B cell (primary cell): ENCODE measurements at regions not wholly inside any gene's neighbourhood (a gene's known extent, or its start where the extent isn't known, plus 50 kb on each side); places are given as distances from the start of the nearest gene placed in this dataset.

ENCODE experiments used
- ATAC-seq: fragments of 200-7000 bp; cut with Tn5 transposase; one replicate; pipeline ENCODE4 v1.10.0; 2021; ENCODE audit warnings: low read depth, mild to moderate bottlenecking, moderate number of reproducible peaks, moderate library complexity
- CTCF ChIA-PET: fragments of 350-600 bp; sonication (Branson Sonifier 250); formaldehyde crosslinking; loops from one replicate; lab custom pipeline; 2021; ENCODE audit warnings: antibody characterized with exemption, inconsistent platforms; lab: Charles Lee
- POLR2A ChIA-PET: fragments of 350-600 bp; sonication (Branson Sonifier 250); formaldehyde crosslinking; loops from one replicate; lab custom pipeline; 2021; ENCODE audit warnings: antibody characterized with exemption; lab: Charles Lee
- DNase-seq: peaks from one replicate; pipeline ENCODE4 v3.0.0; 2013
- H2AFZ ChIP-seq: 2 replicates; pipeline ENCODE4 v1.6.1; 2012; ENCODE audit warnings: mild to moderate bottlenecking, low read depth, low read length; ENCODE audit not compliant: insufficient read depth, poor library complexity, severe bottlenecking
- H3K27ac ChIP-seq, 2 donors: 1 replicate in 1 of 2; 2 replicates in 1 of 2; pipeline ENCODE4 v1.5.1; 2012 to 2013; ENCODE audit warnings: low read length in 2 of 2, mild to moderate bottlenecking in 2 of 2, moderate library complexity in 1 of 2
- H3K27me3 ChIP-seq, 4 experiments: fragments of 200-600 bp in 1 of 4; sonication (generic) in 1 of 4; replicated peaks in 1 of 4; 1 replicate in 2 of 4; 2 replicates in 2 of 4; pipeline versions ENCODE4 v1.6.1 to v1.7.0; 2013 to 2016; ENCODE audit warnings: low read length in 3 of 4, mild to moderate bottlenecking in 2 of 4, mixed read lengths in 1 of 4, moderate library complexity in 1 of 4; ENCODE audit not compliant: insufficient read depth in 4 of 4, control insufficient read depth in 3 of 4; ENCODE audit errors: control extremely low read depth in 1 of 4
- H3K36me3 ChIP-seq, 2 experiments: replicated peaks in 1 of 2; 1 replicate in 1 of 2; 2 replicates in 1 of 2; pipeline versions ENCODE4 v1.6.1 to v1.7.1; 2013; ENCODE audit warnings: low read length in 1 of 2; ENCODE audit not compliant: insufficient read depth in 2 of 2, control insufficient read depth in 1 of 2; ENCODE audit errors: control extremely low read depth in 1 of 2, extremely low read depth in 1 of 2
- H3K4me1 ChIP-seq, 2 donors: fragments of 200-600 bp in 1 of 2; sonication (generic) in 1 of 2; 1 replicate in 1 of 2; 2 replicates in 1 of 2; pipeline versions ENCODE4 v1.5.1 to v1.6.1; 2013 to 2017; ENCODE audit warnings: low read length in 2 of 2; ENCODE audit not compliant: control insufficient read depth in 2 of 2, insufficient read depth in 2 of 2
- H3K4me2 ChIP-seq: replicated peaks from 2 replicates; pipeline ENCODE3; 2012; ENCODE audit warnings: mild to moderate bottlenecking, low read depth, low read length; ENCODE audit not compliant: poor library complexity, severe bottlenecking
- H3K4me3 ChIP-seq, 5 experiments: fragments of 200-600 bp in 1 of 5; sonication (generic) in 1 of 5; 1 replicate in 3 of 5; 2 replicates in 2 of 5; pipeline versions ENCODE4 v1.5.1 to v1.7.0; 2011 to 2016; ENCODE audit warnings: low read length in 4 of 5, mild to moderate bottlenecking in 4 of 5, low read depth in 2 of 5, control low read depth in 1 of 5, moderate library complexity in 1 of 5; ENCODE audit not compliant: insufficient read depth in 1 of 5; ENCODE audit errors: control extremely low read depth in 1 of 5, extremely low read depth in 1 of 5
- H3K79me2 ChIP-seq: fragments of 200-600 bp; sonication (generic); one replicate; pipeline ENCODE4 v1.6.0; 2016; ENCODE audit warnings: low read length; ENCODE audit not compliant: control insufficient read depth, insufficient read depth
- H3K9ac ChIP-seq: fragments of 200-600 bp; sonication (generic); 2 replicates; pipeline ENCODE4 v1.6.1; 2017; ENCODE audit warnings: mild to moderate bottlenecking, low read length, moderate library complexity
- H3K9me3 ChIP-seq, 3 donors: one replicate each; pipeline versions ENCODE4 v1.6.1 to v1.7.1; 2013; ENCODE audit warnings: low read length in 2 of 3; ENCODE audit not compliant: control insufficient read depth in 2 of 3, insufficient read depth in 1 of 3; ENCODE audit errors: control extremely low read depth in 1 of 3
- H4K20me1 ChIP-seq: 2 replicates; pipeline ENCODE4 v1.6.0; 2012; ENCODE audit warnings: mild to moderate bottlenecking, low read length; ENCODE audit not compliant: insufficient read depth, control insufficient read depth, poor library complexity, severe bottlenecking
- H3K27ac Mint-ChIP-seq: one replicate; pipeline ENCODE4 v1.8.0; 2021; ENCODE audit warnings: mixed read lengths
- H3K27me3 Mint-ChIP-seq: one replicate; pipeline ENCODE4 v1.8.0; 2021; ENCODE audit warnings: mixed read lengths
- H3K4me1 Mint-ChIP-seq: one replicate; pipeline ENCODE4 v1.8.0; 2021; ENCODE audit warnings: mixed read lengths
- H3K4me3 Mint-ChIP-seq: one replicate; pipeline ENCODE4 v1.8.0; 2021; ENCODE audit warnings: mixed read lengths
- H3K9me3 Mint-ChIP-seq: one replicate; pipeline ENCODE4 v1.8.0; 2022; ENCODE audit warnings: mixed read lengths; ENCODE audit not compliant: insufficient read depth
- EZH2 ChIP-seq: IDR thresholded peaks from 2 replicates; pipeline ENCODE4 v1.6.1; 2012; ENCODE audit warnings: borderline replicate concordance, low read depth, mild to moderate bottlenecking, moderate library complexity, low read length; ENCODE audit not compliant: insufficient read depth, poor library complexity, severe bottlenecking
- WGBS: methylation state at CpG from one replicate; pipeline ENCODE4 v1.1.5; 2013; ENCODE audit warnings: missing lambda C conversion rate; ENCODE audit not compliant: insufficient coverage; 5-methylcytosine and 5-hydroxymethylcytosine counted together
- intact Hi-C: fragments of 100-400 bp; cut with micrococcal nuclease; formaldehyde crosslinking; loops from one replicate; pipeline ENCODE4 v1.10.0; 2022
- TF ChIP-seq, protein P1 (sequence below): fragments of 200-600 bp; IDR thresholded peaks from one replicate; pipeline ENCODE4 v1.8.0; 2022; ENCODE audit warnings: antibody characterized with exemption, mild to moderate bottlenecking

DNA sequence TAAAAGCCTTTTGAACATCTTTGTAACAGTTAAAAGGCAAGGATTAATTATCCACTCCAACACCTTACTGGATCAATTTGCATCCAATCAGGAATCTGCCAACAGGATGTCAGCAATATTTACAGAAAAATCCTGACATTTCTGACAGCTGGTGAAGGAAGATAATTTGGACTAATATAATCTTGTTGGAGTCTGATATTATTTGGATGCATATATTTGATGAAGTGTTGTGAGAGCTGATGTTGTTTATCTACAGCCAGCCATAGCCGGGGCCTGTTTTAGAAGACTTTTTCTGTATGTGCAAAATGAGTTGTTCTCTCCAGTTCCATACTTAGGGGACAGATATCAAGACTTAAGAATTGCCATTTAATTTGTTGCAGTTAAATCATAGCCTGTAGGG, 91.1 kb downstream of the GPR37 start:
- H3K27ac ChIP-seq = no peak overlapping the region
- WGBS = 92% methylated on average over 1 of the region's 1 CpG
- H3K4me1 ChIP-seq = no peaks in the 10 kb centered on the region
- H3K36me3 ChIP-seq = no peaks in the 10 kb centered on the region
- no peak overlapping the region for H3K4me3 ChIP-seq
- H3K9me3 ChIP-seq = no peaks in the 10 kb centered on the region
- Mint-ChIP-seq H3K27me3 (no peaks in the 10 kb centered on the region), H3K4me3 (no peak overlapping the region), H3K9me3 (no peaks in the 10 kb centered on the region), H3K4me1 (no peaks in the 10 kb centered on the region), H3K27ac (no peak overlapping the region)
- intact Hi-C loops = no loop called here
- no peak overlapping the region for H3K4me2 ChIP-seq
- no peaks in the 10 kb centered on the region for H4K20me1 ChIP-seq
- H3K79me2 ChIP-seq = no peaks in the 10 kb centered on the region
- no peak for ATAC-seq
- no peaks in the 10 kb centered on the region for H3K27me3 ChIP-seq
- DNase-seq = no peak
- CTCF ChIA-PET = no interaction called here
- no peak overlapping the region for H2AFZ ChIP-seq
- TF ChIP-seq, protein P1, sequence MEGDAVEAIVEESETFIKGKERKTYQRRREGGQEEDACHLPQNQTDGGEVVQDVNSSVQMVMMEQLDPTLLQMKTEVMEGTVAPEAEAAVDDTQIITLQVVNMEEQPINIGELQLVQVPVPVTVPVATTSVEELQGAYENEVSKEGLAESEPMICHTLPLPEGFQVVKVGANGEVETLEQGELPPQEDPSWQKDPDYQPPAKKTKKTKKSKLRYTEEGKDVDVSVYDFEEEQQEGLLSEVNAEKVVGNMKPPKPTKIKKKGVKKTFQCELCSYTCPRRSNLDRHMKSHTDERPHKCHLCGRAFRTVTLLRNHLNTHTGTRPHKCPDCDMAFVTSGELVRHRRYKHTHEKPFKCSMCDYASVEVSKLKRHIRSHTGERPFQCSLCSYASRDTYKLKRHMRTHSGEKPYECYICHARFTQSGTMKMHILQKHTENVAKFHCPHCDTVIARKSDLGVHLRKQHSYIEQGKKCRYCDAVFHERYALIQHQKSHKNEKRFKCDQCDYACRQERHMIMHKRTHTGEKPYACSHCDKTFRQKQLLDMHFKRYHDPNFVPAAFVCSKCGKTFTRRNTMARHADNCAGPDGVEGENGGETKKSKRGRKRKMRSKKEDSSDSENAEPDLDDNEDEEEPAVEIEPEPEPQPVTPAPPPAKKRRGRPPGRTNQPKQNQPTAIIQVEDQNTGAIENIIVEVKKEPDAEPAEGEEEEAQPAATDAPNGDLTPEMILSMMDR = no peak
- no peak for TF ChIP-seq EZH2
- no peak overlapping the region for H3K9ac ChIP-seq
- POLR2A ChIA-PET = no interaction called here

DNA sequence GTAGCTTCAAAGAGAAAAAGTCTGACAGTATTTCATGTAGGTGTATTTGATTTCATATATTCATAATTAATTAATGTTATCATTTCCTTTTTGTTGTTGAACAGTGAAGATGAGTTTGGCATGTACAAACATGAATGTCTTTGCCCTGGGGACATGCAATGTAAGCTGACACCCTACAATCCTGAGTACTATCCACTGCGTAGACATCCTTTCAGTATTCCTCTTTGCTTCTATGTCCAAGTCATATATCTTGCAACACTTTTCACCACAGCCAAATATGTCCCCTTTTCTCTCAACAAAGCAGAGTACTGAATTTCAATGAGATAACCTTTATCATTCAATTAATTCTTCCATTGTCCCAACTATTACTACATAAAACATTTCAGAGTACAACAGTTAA, 93.6 kb downstream of the GPR37 start:
- Histone ChIP-seq H3K9ac (no peak overlapping the region), H3K4me3 (no peak overlapping the region), H2AFZ (no peak overlapping the region), H3K27ac (no peak overlapping the region), H4K20me1 (no peaks in the 10 kb centered on the region), H3K9me3 (no peaks in the 10 kb centered on the region), H3K4me1 (no peaks in the 10 kb centered on the region), H3K27me3 (no peaks in the 10 kb centered on the region), H3K4me2 (no peak overlapping the region), H3K79me2 (no peaks in the 10 kb centered on the region), H3K36me3 (no peaks in the 10 kb centered on the region)
- WGBS = 100% methylated on average over 1 of the region's 1 CpG
- Mint-ChIP-seq H3K27me3 (no peaks in the 10 kb centered on the region), H3K4me3 (no peak overlapping the region), H3K27ac (no peak overlapping the region), H3K4me1 (no peaks in the 10 kb centered on the region), H3K9me3 (no peaks in the 10 kb centered on the region)
- ChIA-PET CTCF (no interaction called here), POLR2A (no interaction called here)
- no peak for TF ChIP-seq EZH2
- TF ChIP-seq, protein P1 = no peak
- ATAC-seq (no peak), DNase-seq (no peak)
- intact Hi-C loops = no loop called here
